A673 (cell line): ENCODE measurements at regions not wholly inside any gene's neighbourhood (a gene's known extent, or its start where the extent isn't known, plus 50 kb on each side); places are given as distances from the start of the nearest gene placed in this dataset.

Experiments used
- CTCF ChIP-seq: fragments of 300-800, 200-600 bp; sonication (generic); conservative IDR thresholded peaks from 2 replicates; pipeline ENCODE4 v1.5.1; 2017; ENCODE audit warnings: low read depth, mild to moderate bottlenecking, antibody characterized with exemption, low read length, moderate library complexity, mixed read lengths
- EZH2 ChIP-seq: fragments of 200-600 bp; sonication (generic); IDR thresholded peaks from 2 replicates; pipeline ENCODE4 v1.6.1; 2017; ENCODE audit warnings: borderline replicate concordance, low read depth, mild to moderate bottlenecking, mixed read lengths, antibody characterized with exemption, low read length; ENCODE audit not compliant: poor library complexity, severe bottlenecking

GRCh38 chr12:107921062-107921461, 146.6 kb downstream of the ASCL4 start:
- no peak for TF ChIP-seq CTCF
- TF ChIP-seq EZH2, result no peak
